Globus pallidus (tissue), 1 donor: ENCODE measurements at regions not wholly inside any gene's neighbourhood (a gene's known extent, or its start where the extent isn't known, plus 50 kb on each side); places are given as distances from the start of the nearest gene placed in this dataset.

ENCODE experiments used
- DNase-seq: peaks from one replicate; pipeline ENCODE4 v3.0.0-alpha.2; 2015; ENCODE audit warnings: low spot score

DNA sequence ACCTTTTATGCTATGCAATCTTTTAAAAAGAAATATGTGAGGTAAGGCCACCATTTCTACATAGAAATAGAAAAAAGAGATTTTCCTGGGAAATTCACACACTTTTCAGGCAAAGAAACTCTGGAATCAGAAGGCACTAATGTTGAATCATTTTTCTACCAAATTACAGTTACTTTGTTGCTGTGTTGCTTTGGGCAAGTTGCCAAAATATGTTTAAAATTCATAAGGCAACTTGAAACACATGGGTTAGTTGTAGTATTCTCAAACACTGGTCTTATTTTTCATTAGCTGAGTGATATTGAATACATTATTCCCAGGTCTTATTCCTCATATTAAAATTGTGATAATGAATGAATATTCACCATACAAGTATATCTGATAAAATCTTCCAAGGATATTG is 195.0 kb upstream of the SLITRK1 start:
- no peak for DNase-seq

DNA sequence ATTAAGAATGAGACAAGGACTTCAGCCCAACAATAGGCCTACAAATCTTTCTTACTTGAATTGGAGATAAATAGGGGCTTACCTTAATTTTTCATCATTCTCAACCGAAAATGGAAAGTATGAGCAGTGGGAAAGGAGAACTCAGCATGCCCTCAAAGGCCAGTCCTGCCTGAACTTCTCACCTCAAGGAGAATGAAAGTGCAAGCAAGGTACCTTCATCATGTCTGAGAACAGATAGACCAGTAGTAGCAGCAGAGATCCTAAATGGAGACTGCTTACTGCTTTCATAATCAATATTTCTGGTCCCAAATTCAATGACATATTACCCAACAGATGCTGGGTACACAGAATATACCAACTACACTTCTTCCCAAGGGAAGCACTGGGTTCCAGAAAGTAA is 194.0 kb upstream of the SLITRK1 start:
- no peak for DNase-seq

DNA sequence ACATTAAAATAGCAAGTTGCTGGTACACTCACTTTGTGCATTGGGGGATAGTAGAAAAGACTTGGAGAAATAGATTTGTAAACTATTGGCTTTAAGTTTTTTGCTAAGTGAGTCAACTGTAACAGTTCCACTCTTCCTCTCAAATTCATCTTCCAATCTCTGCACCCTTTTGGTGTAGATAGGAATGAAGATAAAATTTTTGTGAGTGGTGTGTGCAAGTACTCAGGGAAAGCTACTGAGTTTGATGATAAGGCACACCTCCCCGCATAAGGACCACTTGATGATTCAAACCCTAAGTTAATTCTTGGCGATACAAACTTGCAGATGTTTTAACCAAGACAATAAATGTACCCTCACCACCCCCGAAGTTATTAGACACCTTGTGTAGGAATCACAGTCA is 168.3 kb upstream of the SLITRK1 start:
- DNase-seq = no peak

DNA sequence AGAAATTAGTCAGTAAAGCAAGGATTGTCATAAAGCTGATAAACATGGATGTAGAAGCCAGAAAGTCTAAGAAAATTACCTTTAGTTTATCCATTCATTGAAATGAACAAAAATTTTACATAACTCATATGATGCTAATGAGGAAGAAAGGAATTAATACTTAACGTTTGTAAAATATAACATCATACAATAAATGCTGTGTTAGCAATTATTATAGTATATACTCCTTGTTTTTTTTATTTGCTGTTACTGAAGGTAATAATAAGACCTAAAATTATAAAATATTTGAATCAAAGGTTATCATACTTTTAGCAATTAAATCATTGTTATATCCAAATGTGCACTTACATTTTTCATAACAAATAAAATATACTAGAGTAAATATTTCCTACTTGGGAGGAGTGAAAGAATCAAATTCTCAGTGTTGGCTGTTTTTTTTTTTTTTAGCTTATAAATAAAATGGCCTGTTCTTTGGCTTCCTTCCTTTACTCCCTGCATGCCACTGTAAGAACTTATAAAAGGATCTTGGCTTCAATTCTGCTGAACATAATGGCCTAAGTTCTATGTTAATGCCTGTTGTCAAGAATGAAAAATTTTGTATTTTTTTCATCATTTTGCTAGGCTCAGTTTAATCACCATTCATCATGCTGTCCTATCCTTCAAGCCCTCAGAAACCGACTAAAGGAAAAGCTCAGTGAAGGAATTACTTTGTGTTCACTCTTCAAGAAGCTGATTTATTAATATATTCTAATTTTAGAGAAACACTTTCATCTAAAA is 167.4 kb upstream of the SLITRK1 start:
- DNase-seq = no peak

DNA sequence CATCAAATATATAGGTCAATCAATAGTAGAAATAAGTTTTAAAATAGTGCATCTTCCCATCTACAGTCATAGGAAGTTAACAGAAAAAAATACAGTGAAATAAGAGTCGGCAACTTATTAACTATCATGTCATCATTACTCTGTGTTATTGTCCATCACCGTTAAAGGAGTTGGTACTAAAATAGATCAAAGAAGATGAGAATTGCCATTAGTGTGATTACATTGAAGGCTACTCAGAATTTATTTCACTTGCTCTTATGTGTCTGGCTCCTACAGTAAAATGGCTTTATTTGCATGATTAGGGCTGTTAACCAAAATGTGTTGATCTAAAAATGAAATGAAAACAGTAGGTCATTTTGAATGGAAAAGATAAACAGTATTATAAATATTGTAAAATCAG is 162.5 kb upstream of the SLITRK1 start:
- no peak for DNase-seq

DNA sequence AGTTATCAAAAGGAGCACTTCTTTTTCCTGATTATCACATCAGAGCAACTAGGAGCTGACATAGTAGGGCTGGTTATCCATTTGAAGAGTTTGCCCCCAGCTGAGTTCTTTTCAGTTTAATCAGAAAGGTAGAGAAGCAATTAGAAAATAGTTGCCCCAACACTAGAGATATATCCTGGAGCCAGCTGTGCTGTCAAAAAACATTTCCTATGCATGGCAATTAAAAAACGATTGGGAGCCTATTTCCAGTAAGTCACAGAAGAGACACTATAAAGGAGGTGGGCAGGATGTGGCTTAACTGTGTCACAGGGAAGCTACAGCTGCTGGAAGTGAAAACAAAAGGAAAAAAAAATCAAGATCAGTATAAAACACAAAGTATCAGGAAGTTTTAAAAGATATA is 155.7 kb upstream of the SLITRK1 start:
- no peak for DNase-seq

DNA sequence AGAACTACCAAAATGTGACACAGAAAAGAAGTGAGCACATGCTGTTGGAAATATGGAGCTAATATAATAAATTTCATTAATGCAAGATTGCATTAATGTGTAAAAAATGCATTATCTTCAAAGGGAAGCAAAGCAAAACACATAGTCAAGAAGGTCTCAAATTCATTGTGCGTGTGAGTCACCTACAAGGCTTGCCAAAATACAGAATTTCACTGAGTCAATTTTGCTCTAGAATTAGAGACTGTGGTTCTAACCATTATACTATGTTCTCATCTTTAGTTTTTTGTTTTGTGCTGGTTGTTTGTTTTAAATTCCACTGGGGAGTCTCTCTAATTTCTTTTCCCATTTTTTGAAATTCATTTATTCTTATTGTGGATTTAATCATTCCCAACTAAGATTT is 149.8 kb upstream of the SLITRK1 start:
- no peak for DNase-seq

DNA sequence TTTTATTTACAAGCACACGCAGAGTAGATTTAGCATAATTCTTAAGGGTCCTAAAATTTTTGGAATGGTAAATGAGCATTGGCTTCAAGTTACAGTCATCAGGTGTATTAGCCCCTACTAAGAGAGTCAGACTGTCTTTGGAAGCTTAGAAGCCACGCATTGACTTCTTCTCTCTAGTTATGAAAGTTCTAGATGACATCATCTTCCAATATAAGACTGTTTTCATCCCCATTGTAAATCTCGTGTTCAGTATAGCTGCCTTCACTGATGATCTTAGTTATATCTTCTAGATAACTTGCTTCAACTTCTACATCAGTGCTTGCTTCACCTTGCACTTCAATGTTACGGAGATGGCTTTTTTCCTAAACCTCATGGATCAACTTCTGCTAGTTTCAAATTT is 148.8 kb upstream of the SLITRK1 start:
- no peak for DNase-seq

DNA sequence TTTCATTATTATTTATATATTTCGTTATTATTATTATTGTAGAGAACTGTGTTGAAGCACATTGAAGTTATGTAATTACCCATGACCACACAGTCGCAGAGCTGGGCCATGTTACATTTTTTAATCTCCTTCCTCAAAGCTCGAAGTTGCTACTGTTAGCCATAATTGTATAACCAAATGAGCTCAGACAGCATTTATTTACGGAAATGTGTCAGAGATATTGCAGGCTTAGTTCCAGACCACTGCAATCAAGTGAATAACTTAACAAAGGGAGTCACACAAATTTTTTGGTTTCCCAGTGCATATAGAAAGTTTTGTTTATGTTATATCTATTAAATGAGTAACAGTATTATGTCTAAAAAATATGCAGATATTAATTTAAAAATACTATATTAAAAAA is 147.1 kb upstream of the SLITRK1 start:
- no peak for DNase-seq

DNA sequence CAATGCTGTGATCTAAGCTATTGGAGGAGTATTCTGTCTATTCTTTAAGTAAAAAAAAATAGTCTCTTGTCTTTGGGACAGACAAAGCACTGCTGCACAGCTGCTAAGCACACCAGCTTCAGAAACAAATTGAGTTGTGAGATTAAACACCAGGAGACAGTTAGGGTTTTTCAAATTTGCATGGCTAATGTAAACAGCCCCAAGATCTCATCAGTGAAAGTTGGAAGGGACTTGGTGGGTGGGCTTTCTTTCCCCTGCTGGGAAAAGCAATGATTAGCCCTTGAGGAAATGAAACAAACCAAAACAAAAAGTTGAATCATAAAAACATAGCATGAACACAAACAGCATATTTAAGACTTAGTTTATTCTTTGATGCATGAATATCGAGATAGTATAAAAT is 143.6 kb upstream of the SLITRK1 start:
- DNase-seq = no peak

DNA sequence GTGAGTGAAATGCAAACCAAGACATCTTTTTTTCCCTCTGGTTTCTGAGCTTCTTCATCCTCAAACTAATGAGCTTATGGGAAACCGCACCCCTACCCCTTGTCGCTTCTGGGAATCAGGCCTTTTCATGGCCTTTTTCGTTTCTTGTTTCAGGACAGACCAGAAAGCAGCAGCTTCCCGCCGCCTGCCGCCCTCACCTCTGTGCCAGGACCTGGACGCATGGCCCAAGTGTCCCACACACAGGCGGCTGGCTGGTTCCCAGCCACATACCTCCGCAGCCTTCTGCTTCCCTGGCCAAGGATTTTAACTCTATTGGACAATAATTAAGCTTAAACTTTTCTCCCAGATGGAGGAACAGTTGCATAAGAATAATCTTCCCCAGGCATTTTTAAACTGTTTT is 114.1 kb upstream of the SLITRK1 start:
- no peak for DNase-seq

DNA sequence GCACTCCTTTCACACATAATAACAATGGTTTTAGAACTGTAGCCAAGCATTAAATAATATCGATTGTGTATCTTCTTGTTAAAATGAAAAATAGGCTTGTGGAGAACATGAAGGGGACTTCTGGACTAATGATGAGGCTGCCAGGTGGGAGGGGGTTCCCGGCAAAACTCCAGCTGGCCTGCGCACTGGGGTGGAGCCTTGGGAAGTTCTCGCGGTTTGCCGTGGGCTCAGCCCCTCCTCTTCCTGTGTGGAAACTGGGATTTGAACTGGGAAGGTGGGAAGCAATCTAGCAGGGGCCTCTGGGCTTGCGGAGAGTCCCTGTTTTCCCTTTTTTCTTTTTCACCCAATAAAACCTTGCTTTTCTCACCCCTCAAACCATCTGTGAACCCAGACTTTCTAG is 113.7 kb upstream of the SLITRK1 start:
- no peak for DNase-seq

DNA sequence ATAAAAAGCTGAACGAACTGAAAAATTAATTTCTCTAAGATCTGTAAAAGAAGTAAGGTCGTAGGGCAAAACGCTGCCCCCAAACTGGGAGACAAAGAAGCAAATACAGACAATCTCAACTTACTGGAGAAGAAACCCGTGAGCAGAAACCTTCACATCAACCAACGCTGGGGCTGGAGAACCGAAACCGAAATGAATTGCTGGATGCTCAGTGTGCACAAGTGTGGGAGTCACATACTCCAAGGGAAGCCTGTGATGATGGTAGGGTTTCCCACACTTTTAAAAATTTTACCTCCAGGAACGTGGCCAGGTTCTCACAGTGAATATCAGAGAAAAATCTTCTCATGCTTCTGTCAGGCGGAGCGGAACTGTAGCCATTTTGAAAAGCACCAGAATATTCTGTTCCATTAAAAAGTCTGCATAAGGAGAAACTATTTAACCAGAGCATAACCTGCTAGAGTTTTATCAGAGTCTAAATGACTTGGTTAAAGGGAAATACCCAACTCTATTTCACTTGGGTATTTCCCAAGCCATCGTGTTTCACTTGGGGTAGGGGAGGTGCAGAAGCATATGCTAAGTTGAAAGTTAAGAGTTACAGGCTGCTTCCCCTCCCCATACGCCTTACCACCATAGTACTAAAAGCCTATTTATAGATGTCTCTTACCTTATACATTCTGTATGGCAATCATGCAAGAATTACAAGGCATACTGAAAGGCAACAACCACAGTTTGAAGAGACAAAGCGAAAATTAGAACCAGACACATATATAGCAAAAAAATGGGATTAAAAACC is 110.5 kb upstream of the SLITRK1 start:
- no peak for DNase-seq

DNA sequence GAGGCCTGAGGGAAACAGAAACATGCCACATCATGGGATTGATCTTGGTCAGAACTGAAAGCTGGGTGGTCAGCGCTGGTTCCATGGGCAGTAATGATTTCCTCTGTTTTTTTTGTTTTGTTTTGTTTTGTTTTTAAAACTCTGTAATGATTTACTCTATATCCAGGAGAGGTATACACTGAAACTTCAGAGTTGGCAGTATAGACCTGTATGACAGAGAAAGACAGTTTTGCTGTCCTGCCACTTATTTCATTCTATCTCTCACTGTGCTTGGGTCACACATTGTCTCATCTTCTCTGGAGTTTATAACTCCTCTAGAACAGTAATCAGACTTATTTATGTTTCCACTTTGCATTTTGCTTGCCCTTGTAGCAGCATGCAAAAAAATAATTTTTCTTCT is 105.1 kb upstream of the SLITRK1 start:
- DNase-seq = no peak

DNA sequence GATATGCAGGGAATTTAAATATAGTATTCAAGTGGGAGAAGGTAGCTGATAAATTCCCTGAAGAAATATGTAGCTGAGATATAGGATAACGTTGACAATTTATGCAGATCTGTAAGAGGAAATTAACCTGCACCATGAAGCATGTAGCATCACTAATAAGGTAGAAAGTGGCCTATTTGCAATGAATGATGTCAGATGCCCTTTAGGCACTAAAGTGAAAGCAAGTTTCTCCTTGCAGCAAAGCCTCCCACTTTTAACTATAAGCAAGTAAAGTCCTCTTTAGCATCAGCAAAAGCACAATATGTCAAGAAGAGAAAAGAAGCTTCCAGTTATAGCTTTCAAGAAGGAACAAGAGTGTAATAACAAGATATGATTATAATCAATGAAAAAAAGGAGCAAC is 102.5 kb upstream of the SLITRK1 start:
- DNase-seq = no peak

DNA sequence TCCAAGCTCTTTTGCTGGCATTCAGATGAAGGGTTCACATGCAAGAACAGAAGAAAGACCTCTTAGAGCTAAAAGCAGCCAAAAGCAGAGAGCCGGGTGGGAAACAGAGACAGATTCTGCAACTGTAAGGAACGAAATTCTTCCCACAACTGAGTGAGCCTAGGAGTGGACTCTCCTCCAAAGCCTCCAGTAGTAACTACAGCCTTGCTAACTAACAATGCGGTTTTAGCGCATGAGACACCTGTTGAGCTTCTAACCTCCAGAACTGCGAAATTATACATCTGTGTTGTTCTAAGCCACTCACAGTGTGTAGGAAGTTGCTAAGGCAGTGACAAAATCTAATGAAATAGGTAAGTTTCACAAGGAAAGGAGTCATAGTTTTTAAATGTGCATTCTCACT is 98.1 kb upstream of the SLITRK1 start:
- no peak for DNase-seq

DNA sequence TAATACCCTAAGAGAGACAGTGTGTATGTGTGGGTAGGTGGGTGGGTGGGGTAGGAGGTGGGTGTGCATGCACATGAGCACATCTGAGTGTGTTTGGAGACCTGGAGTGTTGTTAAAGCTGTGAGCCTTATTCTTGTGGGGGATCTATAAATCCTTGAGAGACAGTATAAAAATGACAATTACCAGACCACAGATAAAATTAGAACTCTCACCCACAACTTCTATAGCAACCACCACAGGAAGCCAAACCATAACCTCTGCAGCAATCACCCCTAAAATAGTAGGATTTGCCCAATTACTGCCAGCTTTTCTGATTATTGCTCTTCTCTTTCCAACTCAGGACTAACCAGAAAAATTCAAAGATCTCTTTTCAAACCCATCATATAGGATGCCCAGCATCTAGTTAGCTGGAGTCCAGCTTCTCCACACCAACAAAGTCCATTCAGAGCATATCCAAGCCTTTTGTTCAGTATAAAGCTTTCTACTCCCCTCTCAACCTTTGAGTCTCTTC is 93.4 kb upstream of the SLITRK1 start:
- DNase-seq = no peak

DNA sequence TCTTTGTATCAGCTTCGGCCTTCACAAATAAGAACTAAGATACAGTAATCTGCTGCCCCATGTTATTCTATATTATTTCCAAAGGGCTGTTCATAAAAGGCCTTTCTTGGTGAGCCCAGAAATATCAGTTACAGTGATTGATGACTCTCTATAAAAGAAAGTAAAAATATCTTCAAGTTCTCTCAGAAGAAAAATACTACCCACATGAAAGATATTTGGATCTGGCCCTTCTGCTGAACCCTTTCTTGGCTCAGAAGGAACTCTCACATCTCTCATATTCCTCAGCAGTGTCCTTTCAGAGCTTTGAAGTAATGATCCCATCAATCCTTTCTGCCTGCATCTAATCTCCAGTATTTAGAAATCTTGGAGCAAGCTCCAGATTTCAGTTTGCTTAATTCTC is 76.3 kb upstream of the SLITRK1 start:
- DNase-seq = no peak

DNA sequence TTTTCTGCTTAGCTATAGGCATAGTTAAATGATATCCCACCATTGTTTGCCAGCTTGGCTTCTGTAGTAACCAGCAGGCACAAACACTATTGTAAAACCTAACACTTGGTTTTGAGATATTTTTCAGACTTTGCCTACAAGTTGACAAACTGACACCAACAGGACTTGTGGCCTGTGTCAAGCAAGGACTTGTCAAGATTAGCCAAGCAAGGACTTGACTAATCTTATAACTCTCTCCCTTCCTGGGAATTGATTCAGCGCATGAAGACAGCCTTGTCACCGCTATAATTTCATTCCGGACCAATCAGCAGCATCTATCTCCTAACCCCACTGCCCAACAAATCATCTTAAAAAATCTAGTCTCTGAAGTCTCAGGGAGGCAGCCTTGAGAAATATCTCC is 72.7 kb upstream of the SLITRK1 start:
- DNase-seq = no peak

DNA sequence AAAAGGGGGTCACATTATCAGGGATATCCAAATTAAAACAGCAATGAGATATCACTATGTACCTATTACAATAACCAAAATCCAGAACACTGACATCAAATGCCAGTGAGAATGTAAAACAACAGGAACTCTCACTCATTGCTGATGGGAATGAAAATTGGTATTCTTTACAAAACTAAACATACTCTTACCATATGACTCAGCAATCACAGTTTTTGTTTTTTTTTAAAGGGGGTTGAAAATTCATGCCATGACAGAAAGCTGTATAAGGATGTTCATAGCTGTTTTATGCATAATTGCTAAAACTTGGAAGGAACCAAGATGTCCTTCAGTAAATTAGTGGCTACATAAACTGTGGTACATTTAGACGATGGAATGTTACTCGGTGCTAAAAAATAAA is 71.6 kb upstream of the SLITRK1 start:
- no peak for DNase-seq

DNA sequence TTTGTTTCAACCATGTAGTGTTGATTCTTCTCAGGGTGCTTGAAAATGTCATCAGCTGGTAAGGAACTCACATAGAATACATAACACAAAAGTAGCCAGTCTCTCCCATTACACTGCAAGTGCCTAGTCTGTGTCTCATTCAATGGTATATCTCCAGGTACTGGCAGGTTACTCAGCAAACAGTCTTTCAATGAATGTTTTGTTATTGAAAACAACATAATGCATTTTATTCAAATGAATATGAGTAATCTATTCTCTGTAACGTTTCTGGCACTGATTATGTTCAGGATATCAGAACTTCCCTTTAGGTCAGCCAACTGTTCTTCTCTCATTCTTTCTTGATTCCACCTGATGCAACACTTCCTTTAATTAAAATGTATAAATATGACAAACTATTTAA is 68.0 kb upstream of the SLITRK1 start:
- no peak for DNase-seq

DNA sequence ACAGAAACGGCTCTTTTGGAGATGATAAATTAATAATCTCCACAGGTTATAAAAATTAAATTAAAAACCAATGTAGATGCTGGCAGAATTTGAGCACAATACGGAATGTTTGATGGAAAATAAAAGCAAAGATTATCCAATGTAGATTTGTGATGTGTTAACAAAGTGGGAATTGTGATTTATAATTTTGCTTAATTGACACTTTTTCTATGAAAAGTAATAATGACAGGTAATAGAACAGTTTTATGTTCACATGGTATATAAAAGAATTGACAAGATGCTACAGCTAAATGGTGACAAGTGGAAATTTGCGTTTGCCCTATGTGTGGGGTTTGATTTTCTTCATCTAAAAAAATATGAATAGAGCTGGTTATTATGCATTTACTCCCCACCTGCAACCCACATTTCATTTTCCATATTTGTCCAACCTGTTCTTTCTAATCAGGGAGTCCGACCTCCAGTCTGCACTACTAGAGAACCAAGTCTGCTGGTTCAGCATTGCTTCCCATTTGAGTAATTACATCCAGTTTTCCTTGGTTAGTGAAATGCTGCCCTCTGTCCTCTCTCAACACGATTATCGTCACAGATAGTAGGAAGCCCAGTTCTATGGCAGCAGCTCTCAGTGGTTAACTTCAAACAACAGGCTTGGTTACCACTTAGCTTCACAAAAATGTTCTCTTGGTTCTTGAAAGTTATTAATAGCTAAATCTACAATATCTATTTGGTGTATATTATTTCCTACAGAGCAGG is 61.4 kb upstream of the SLITRK1 start:
- DNase-seq = peak; percentile 73
